HG03159 (cell line): ENCODE measurements at regions not wholly inside any gene's neighbourhood (a gene's known extent, or its start where the extent isn't known, plus 50 kb on each side); places are given as distances from the start of the nearest gene placed in this dataset.

ENCODE experiments used
- ATAC-seq: cut with Tn5 transposase; IDR thresholded peaks from one replicate; pipeline ENCODE4 v1.9.1; 2021; ENCODE audit warnings: mild to moderate bottlenecking, moderate library complexity; ENCODE audit not compliant: unreplicated experiment

- no peak for ATAC-seq
Measured at GRCh38 chr9:29701559-29701958, 2128.3 kb upstream of the C9orf72 start.

- no peak for ATAC-seq
Measured at GRCh38 chr9:29701971-29702370, 2128.7 kb upstream of the C9orf72 start.

- no peak for ATAC-seq
Measured at GRCh38 chr9:29714860-29715259, 2141.6 kb upstream of the C9orf72 start.

- ATAC-seq, result no peak
Measured at GRCh38 chr9:29717631-29718030, 2144.3 kb upstream of the C9orf72 start.

GRCh38 chr9:29730163-29730562 lies 2156.9 kb upstream of the C9orf72 start:
- no peak for ATAC-seq

- ATAC-seq, result no peak
Measured at GRCh38 chr9:29740518-29740917, 2167.2 kb upstream of the C9orf72 start.

GRCh38 chr9:29741169-29741568 lies 2167.9 kb upstream of the C9orf72 start:
- no peak for ATAC-seq

GRCh38 chr9:29750062-29750461 lies 2176.8 kb upstream of the C9orf72 start:
- no peak for ATAC-seq

GRCh38 chr9:29751226-29751625 lies 2177.9 kb upstream of the C9orf72 start:
- ATAC-seq, result no peak

GRCh38 chr9:29753638-29754037 lies 2180.4 kb upstream of the C9orf72 start:
- ATAC-seq, result no peak

- no peak for ATAC-seq
Measured at GRCh38 chr9:29769019-29769418, 2195.7 kb upstream of the C9orf72 start.

GRCh38 chr9:29773676-29774075 lies 2200.4 kb upstream of the C9orf72 start:
- ATAC-seq, result no peak

- ATAC-seq, result no peak
Measured at GRCh38 chr9:29775491-29775890, 2202.2 kb upstream of the C9orf72 start.

- no peak for ATAC-seq
Measured at GRCh38 chr9:29778281-29778849, 2205.1 kb upstream of the C9orf72 start.

GRCh38 chr9:29793970-29794369 lies 2220.7 kb upstream of the C9orf72 start:
- no peak for ATAC-seq

GRCh38 chr9:29796291-29796952 lies 2223.1 kb upstream of the C9orf72 start:
- ATAC-seq, result peak; percentile 90

GRCh38 chr9:29798599-29798998 lies 2225.3 kb upstream of the C9orf72 start:
- ATAC-seq, result no peak

GRCh38 chr9:29799227-29799626 lies 2225.9 kb upstream of the C9orf72 start:
- ATAC-seq, result no peak

GRCh38 chr9:29800821-29801220 lies 2227.5 kb upstream of the C9orf72 start:
- ATAC-seq, result no peak

- no peak for ATAC-seq
Measured at GRCh38 chr9:29802454-29802853, 2229.2 kb upstream of the C9orf72 start.

- no peak for ATAC-seq
Measured at GRCh38 chr9:29806937-29807618, 2233.8 kb upstream of the C9orf72 start.

- no peak for ATAC-seq
Measured at GRCh38 chr9:29816954-29817703, 2243.8 kb upstream of the C9orf72 start.
